Astrocyte (in vitro differentiated cells and primary cell): ENCODE measurements at regions not wholly inside any gene's neighbourhood (a gene's known extent, or its start where the extent isn't known, plus 50 kb on each side); places are given as distances from the start of the nearest gene placed in this dataset.

Experiments
- DNase-seq: peaks from one replicate; pipeline ENCODE4 v3.0.0-alpha.2; 2010; ENCODE audit warnings: low read depth
- FAIRE-seq: peaks from 2 replicates; lab custom pipeline; 2011; peaks lifted over from hg19 to GRCh38; lab: Jason Lieb, UNC
- H2AFZ ChIP-seq: 2 replicates; pipeline ENCODE4 v1.6.0; 2012; ENCODE audit warnings: low read depth, low read length, inconsistent platforms
- H3K27ac ChIP-seq: 2 replicates; pipeline ENCODE4 v1.5.1; 2011; ENCODE audit warnings: low read depth, low read length, inconsistent platforms
- H3K27me3 ChIP-seq: 2 replicates; pipeline ENCODE4 v1.6.0; 2011; ENCODE audit warnings: low read length, inconsistent platforms; ENCODE audit not compliant: insufficient read depth
- H3K36me3 ChIP-seq: 2 replicates; pipeline ENCODE4 v1.5.1; 2011; ENCODE audit warnings: low read length, inconsistent platforms; ENCODE audit not compliant: insufficient read depth
- H3K4me1 ChIP-seq: 2 replicates; pipeline ENCODE4 v1.5.1; 2011; ENCODE audit warnings: low read length, inconsistent platforms; ENCODE audit not compliant: insufficient read depth
- H3K4me2 ChIP-seq: 2 replicates; pipeline ENCODE4 v1.6.0; 2012; ENCODE audit warnings: low read length, inconsistent platforms
- H3K4me3 ChIP-seq: 2 replicates; pipeline ENCODE4 v1.5.1; 2011; ENCODE audit warnings: low read depth, mild to moderate bottlenecking, low read length, inconsistent platforms; ENCODE audit not compliant: insufficient read depth
- H3K79me2 ChIP-seq: 2 replicates; pipeline ENCODE4 v1.6.0; 2012; ENCODE audit warnings: mild to moderate bottlenecking, low read length, inconsistent platforms; ENCODE audit not compliant: insufficient read depth
- H3K9ac ChIP-seq: 2 replicates; pipeline ENCODE4 v1.6.0; 2012; ENCODE audit warnings: mild to moderate bottlenecking, low read length, inconsistent platforms
- H3K9me3 ChIP-seq: 2 replicates; pipeline ENCODE4 v1.5.1; 2012; ENCODE audit warnings: low read depth, mild to moderate bottlenecking, low read length, inconsistent platforms; ENCODE audit not compliant: insufficient read depth
- H4K20me1 ChIP-seq: 2 replicates; pipeline ENCODE4 v1.6.0; 2012; ENCODE audit warnings: low read length, inconsistent platforms; ENCODE audit not compliant: insufficient read depth
- H3K27ac Mint-ChIP-seq: one replicate; pipeline ENCODE4 v1.8.0; 2021; ENCODE audit warnings: mild to moderate bottlenecking, mixed read lengths; ENCODE audit not compliant: unreplicated experiment
- H3K27me3 Mint-ChIP-seq: one replicate; pipeline ENCODE4 v1.8.0; 2021; ENCODE audit warnings: low read depth, mixed read lengths; ENCODE audit not compliant: unreplicated experiment
- H3K36me3 Mint-ChIP-seq: one replicate; pipeline ENCODE4 v1.8.0; 2021; ENCODE audit warnings: low read depth, mixed read lengths; ENCODE audit not compliant: unreplicated experiment
- H3K4me1 Mint-ChIP-seq: one replicate; pipeline ENCODE4 v1.8.0; 2021; ENCODE audit warnings: low read depth, mixed read lengths; ENCODE audit not compliant: unreplicated experiment
- H3K4me3 Mint-ChIP-seq: one replicate; pipeline ENCODE4 v1.8.0; 2021; ENCODE audit warnings: mild to moderate bottlenecking, moderate library complexity, mixed read lengths; ENCODE audit not compliant: unreplicated experiment
- H3K9me3 Mint-ChIP-seq: one replicate; pipeline ENCODE4 v1.8.0; 2021; ENCODE audit warnings: mild to moderate bottlenecking, mixed read lengths; ENCODE audit not compliant: unreplicated experiment
- EZH2 ChIP-seq: IDR thresholded peaks from 2 replicates; pipeline ENCODE4 v1.6.1; 2012; ENCODE audit warnings: mild to moderate bottlenecking, low read length, inconsistent platforms; ENCODE audit not compliant: insufficient read depth
- TF ChIP-seq, protein P1 (sequence below): IDR thresholded peaks from 2 replicates; pipeline ENCODE4 v1.5.1; 2011; ENCODE audit warnings: low read depth, mild to moderate bottlenecking, inconsistent platforms, low read length, moderate library complexity; ENCODE audit not compliant: insufficient read depth

- H3K9me3 ChIP-seq, result no peaks in the 10 kb centered on the region
- H3K27ac ChIP-seq, result no peak overlapping the region
- no peak overlapping the region for H3K9ac ChIP-seq
- Mint-ChIP-seq H3K27ac (no peak overlapping the region), H3K27me3 (peaks cover 19% of the 10 kb centered on the region), H3K4me3 (no peak overlapping the region), H3K9me3 (peaks cover 16% of the 10 kb centered on the region), H3K36me3 (peaks cover 4% of the 10 kb centered on the region), H3K4me1 (peaks cover 18% of the 10 kb centered on the region)
- peaks cover 3% of the 10 kb centered on the region for H3K4me1 ChIP-seq
- H2AFZ ChIP-seq, result no peak overlapping the region
- no peaks in the 10 kb centered on the region for H4K20me1 ChIP-seq
- no peaks in the 10 kb centered on the region for H3K27me3 ChIP-seq
- H3K79me2 ChIP-seq, result no peaks in the 10 kb centered on the region
- FAIRE-seq (no peak), DNase-seq (no peak)
- TF ChIP-seq, protein P1, sequence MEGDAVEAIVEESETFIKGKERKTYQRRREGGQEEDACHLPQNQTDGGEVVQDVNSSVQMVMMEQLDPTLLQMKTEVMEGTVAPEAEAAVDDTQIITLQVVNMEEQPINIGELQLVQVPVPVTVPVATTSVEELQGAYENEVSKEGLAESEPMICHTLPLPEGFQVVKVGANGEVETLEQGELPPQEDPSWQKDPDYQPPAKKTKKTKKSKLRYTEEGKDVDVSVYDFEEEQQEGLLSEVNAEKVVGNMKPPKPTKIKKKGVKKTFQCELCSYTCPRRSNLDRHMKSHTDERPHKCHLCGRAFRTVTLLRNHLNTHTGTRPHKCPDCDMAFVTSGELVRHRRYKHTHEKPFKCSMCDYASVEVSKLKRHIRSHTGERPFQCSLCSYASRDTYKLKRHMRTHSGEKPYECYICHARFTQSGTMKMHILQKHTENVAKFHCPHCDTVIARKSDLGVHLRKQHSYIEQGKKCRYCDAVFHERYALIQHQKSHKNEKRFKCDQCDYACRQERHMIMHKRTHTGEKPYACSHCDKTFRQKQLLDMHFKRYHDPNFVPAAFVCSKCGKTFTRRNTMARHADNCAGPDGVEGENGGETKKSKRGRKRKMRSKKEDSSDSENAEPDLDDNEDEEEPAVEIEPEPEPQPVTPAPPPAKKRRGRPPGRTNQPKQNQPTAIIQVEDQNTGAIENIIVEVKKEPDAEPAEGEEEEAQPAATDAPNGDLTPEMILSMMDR, result no peak
- TF ChIP-seq EZH2, result no peak
- no peak overlapping the region for H3K4me2 ChIP-seq
- no peaks in the 10 kb centered on the region for H3K36me3 ChIP-seq
- no peak overlapping the region for H3K4me3 ChIP-seq
Observed at GRCh38 chr1:38744452-38745350, 114.9 kb downstream of the RRAGC start.

GRCh38 chr1:38743184-38743583, 116.4 kb downstream of the RRAGC start:
- H3K4me3 ChIP-seq, result no peak overlapping the region
- FAIRE-seq (no peak), DNase-seq (no peak)
- no peak overlapping the region for H3K27ac Mint-ChIP-seq
- no peaks in the 10 kb centered on the region for H4K20me1 ChIP-seq
- no peaks in the 10 kb centered on the region for H3K27me3 ChIP-seq
- peaks cover 13% of the 10 kb centered on the region for H3K9me3 Mint-ChIP-seq
- TF ChIP-seq, protein P1, result no peak
- no peak for TF ChIP-seq EZH2
- peaks cover 3% of the 10 kb centered on the region for H3K4me1 ChIP-seq
- no peaks in the 10 kb centered on the region for H3K36me3 ChIP-seq
- no peaks in the 10 kb centered on the region for H3K9me3 ChIP-seq
- H3K79me2 ChIP-seq, result no peaks in the 10 kb centered on the region
- peaks cover 4% of the 10 kb centered on the region for H3K36me3 Mint-ChIP-seq
- H3K4me1 Mint-ChIP-seq, result peaks cover 18% of the 10 kb centered on the region
- no peak overlapping the region for H2AFZ ChIP-seq
- peaks cover 16% of the 10 kb centered on the region for H3K27me3 Mint-ChIP-seq
- H3K9ac ChIP-seq, result no peak overlapping the region
- H3K4me2 ChIP-seq, result no peak overlapping the region
- H3K4me3 Mint-ChIP-seq, result no peak overlapping the region
- no peak overlapping the region for H3K27ac ChIP-seq

- FAIRE-seq (no peak), DNase-seq (no peak)
- Histone ChIP-seq H3K79me2 (no peaks in the 10 kb centered on the region), H2AFZ (no peak overlapping the region), H3K9ac (no peak overlapping the region), H3K9me3 (no peaks in the 10 kb centered on the region), H3K4me1 (peaks cover 4% of the 10 kb centered on the region), H3K36me3 (no peaks in the 10 kb centered on the region), H4K20me1 (no peaks in the 10 kb centered on the region), H3K27me3 (no peaks in the 10 kb centered on the region), H3K4me3 (no peak overlapping the region), H3K4me2 (no peak overlapping the region), H3K27ac (no peak overlapping the region)
- TF ChIP-seq, protein P1, result no peak
- no peak for TF ChIP-seq EZH2
- peaks cover 16% of the 10 kb centered on the region for H3K4me1 Mint-ChIP-seq
- H3K27ac Mint-ChIP-seq, result no peak overlapping the region
- peaks cover 14% of the 10 kb centered on the region for H3K27me3 Mint-ChIP-seq
- peaks cover 13% of the 10 kb centered on the region for H3K9me3 Mint-ChIP-seq
- no peak overlapping the region for H3K4me3 Mint-ChIP-seq
- peaks cover 4% of the 10 kb centered on the region for H3K36me3 Mint-ChIP-seq
Observed at GRCh38 chr1:38741341-38741740, 118.2 kb downstream of the RRAGC start.
